ENCODE measurements at regions not wholly inside any gene's neighbourhood (a gene's known extent, or its start where the extent isn't known, plus 50 kb on each side); places are given as distances from the start of the nearest gene placed in this dataset.
"Not testable (repeated sequence)": the region's sequence is repeated elsewhere in the genome, so short reads cannot be mapped to it uniquely, and the experiment has no call there.

- DNase-seq (ENCODE audit: low spot score in 2 of 2): no peak
- peaks cover 0 to 15% of the 10 kb centered on the region in 2 donors for H3K27me3 ChIP-seq
- H3K27ac ChIP-seq: no peak overlapping the region
- TF ChIP-seq POLR2A (IDR thresholded peaks at IDR 0.05) (no peak), CTCF (IDR thresholded peaks at IDR 0.05) (no peak), EP300 (IDR thresholded peaks at IDR 0.05) (no peak)
- no peaks in the 10 kb centered on the region for H3K9me3 ChIP-seq
- H3K4me1 ChIP-seq: no peaks in the 10 kb centered on the region
- H3K4me3 ChIP-seq: no peak overlapping the region
- WGBS, 2 donors: 76 to 81% methylated on average over 5 of the region's 5 CpGs
- no peaks in the 10 kb centered on the region for H3K36me3 ChIP-seq
These were observed 132.7 kb upstream of the CADM1 start for GRCh38 chr11:115636753-115637527.

GRCh38 chr11:115633977-115634376, 129.8 kb upstream of the CADM1 start:
- not testable (repeated sequence) for H3K9me3 ChIP-seq; H3K36me3 ChIP-seq; H3K27ac ChIP-seq; DNase-seq (ENCODE audit: low spot score in 2 of 2); H3K4me3 ChIP-seq; H3K4me1 ChIP-seq; H3K27me3 ChIP-seq
- 93 to 94% methylated on average over 18 to 26 of the region's 27 CpGs for WGBS, 2 donors

GRCh38 chr11:115632061-115632460, 127.8 kb upstream of the CADM1 start:
- DNase-seq (ENCODE audit: low spot score in 2 of 2): no peak
- Histone ChIP-seq H3K27ac (no peak overlapping the region), H3K9me3 (no peaks in the 10 kb centered on the region), H3K36me3 (no peaks in the 10 kb centered on the region), H3K27me3 (peaks cover 0 to 6% of the 10 kb centered on the region in 2 donors), H3K4me3 (no peak overlapping the region), H3K4me1 (no peaks in the 10 kb centered on the region)
- TF ChIP-seq CTCF (IDR thresholded peaks at IDR 0.05) (no peak), POLR2A (IDR thresholded peaks at IDR 0.05) (no peak), EP300 (IDR thresholded peaks at IDR 0.05) (no peak)
- 75 to 89% methylated on average over 2 of the region's 2 CpGs for WGBS, 2 donors

GRCh38 chr11:115631609-115632008, 127.4 kb upstream of the CADM1 start:
- Histone ChIP-seq H3K36me3 (no peaks in the 10 kb centered on the region), H3K27ac (no peak overlapping the region), H3K4me1 (no peaks in the 10 kb centered on the region), H3K4me3 (no peak overlapping the region), H3K27me3 (peaks cover 0 to 6% of the 10 kb centered on the region in 2 donors), H3K9me3 (no peaks in the 10 kb centered on the region)
- WGBS, 2 donors: 75 to 89% methylated on average over 4 of the region's 4 CpGs
- no peak for TF ChIP-seq POLR2A (IDR thresholded peaks at IDR 0.05)
- no peak for TF ChIP-seq EP300 (IDR thresholded peaks at IDR 0.05)
- TF ChIP-seq CTCF (IDR thresholded peaks at IDR 0.05): no peak
- DNase-seq (ENCODE audit: low spot score in 2 of 2): no peak

- Histone ChIP-seq H3K36me3 (no peaks in the 10 kb centered on the region), H3K27me3 (peaks cover 0 to 6% of the 10 kb centered on the region in 2 donors), H3K4me1 (no peaks in the 10 kb centered on the region), H3K27ac (no peak overlapping the region), H3K9me3 (no peaks in the 10 kb centered on the region), H3K4me3 (no peak overlapping the region)
- WGBS, 2 donors: 73 to 81% methylated on average over 8 of the region's 8 CpGs
- no peak for TF ChIP-seq CTCF (IDR thresholded peaks at IDR 0.05)
- no peak for TF ChIP-seq EP300 (IDR thresholded peaks at IDR 0.05)
- TF ChIP-seq POLR2A (IDR thresholded peaks at IDR 0.05): no peak
- no peak for DNase-seq (ENCODE audit: low spot score in 2 of 2)
These were observed 126.0 kb upstream of the CADM1 start for GRCh38 chr11:115630214-115630613.
